NT2/D1 (cell line): ENCODE measurements at regions not wholly inside any gene's neighbourhood (a gene's known extent, or its start where the extent isn't known, plus 50 kb on each side); places are given as distances from the start of the nearest gene placed in this dataset.

ENCODE experiments used
- DNase-seq: peaks from one replicate; pipeline ENCODE4 v3.0.0-alpha.2; 2011; ENCODE audit warnings: low read depth, low spot score
- H3K27me3 ChIP-seq: 2 replicates; pipeline ENCODE4 v1.6.0; 2011; ENCODE audit warnings: mild to moderate bottlenecking; ENCODE audit not compliant: insufficient read length, insufficient read depth
- H3K36me3 ChIP-seq: 2 replicates; pipeline ENCODE4 v1.6.1; 2011; ENCODE audit warnings: mild to moderate bottlenecking, low read length, mixed read lengths; ENCODE audit not compliant: insufficient read depth, insufficient read length
- H3K4me1 ChIP-seq: 2 replicates; pipeline ENCODE4 v1.5.1; 2011; ENCODE audit not compliant: insufficient read depth, insufficient read length
- H3K4me3 ChIP-seq: 2 replicates; pipeline ENCODE4 v1.5.1; 2011; ENCODE audit warnings: low read depth; ENCODE audit not compliant: insufficient read length
- H3K9ac ChIP-seq: 2 replicates; pipeline ENCODE4 v1.6.0; 2011; ENCODE audit warnings: low read depth; ENCODE audit not compliant: insufficient read length
- H3K9me3 ChIP-seq: 2 replicates; pipeline ENCODE4 v1.5.1; 2011; ENCODE audit warnings: mild to moderate bottlenecking, low read length; ENCODE audit not compliant: insufficient read depth
- SUZ12 ChIP-seq: IDR thresholded peaks from 2 replicates; pipeline ENCODE4 v1.6.1; 2011; ENCODE audit not compliant: insufficient read length, insufficient read depth; ENCODE audit errors: extremely low read depth
- YY1 ChIP-seq: IDR thresholded peaks from 2 replicates; pipeline ENCODE4 v1.6.1; 2011; ENCODE audit not compliant: insufficient read length, insufficient read depth
- ZNF274 ChIP-seq: IDR thresholded peaks from 2 replicates; pipeline ENCODE4 v1.6.1; 2011; ENCODE audit warnings: mild to moderate bottlenecking, low read depth, low read length

- Histone ChIP-seq H3K9me3 (no peaks in the 10 kb centered on the region), H3K36me3 (no peaks in the 10 kb centered on the region), H3K27me3 (no peaks in the 10 kb centered on the region), H3K9ac (no peak overlapping the region), H3K4me1 (no peaks in the 10 kb centered on the region), H3K4me3 (no peak overlapping the region)
- DNase-seq = no peak
- TF ChIP-seq YY1 = no peak
- no peak for TF ChIP-seq SUZ12
- no peak for TF ChIP-seq ZNF274
These were observed 213.3 kb upstream of the TGFBR2 start for GRCh38 chr3:30393079-30393478.

GRCh38 chr3:30397030-30397429, 209.4 kb upstream of the TGFBR2 start:
- Histone ChIP-seq H3K9ac (no peak overlapping the region), H3K36me3 (no peaks in the 10 kb centered on the region), H3K27me3 (no peaks in the 10 kb centered on the region), H3K9me3 (no peaks in the 10 kb centered on the region), H3K4me3 (no peak overlapping the region), H3K4me1 (no peaks in the 10 kb centered on the region)
- DNase-seq = no peak
- TF ChIP-seq ZNF274 = no peak
- TF ChIP-seq YY1 = no peak
- no peak for TF ChIP-seq SUZ12

GRCh38 chr3:30399394-30400181, 206.8 kb upstream of the TGFBR2 start:
- H3K9ac ChIP-seq = no peak overlapping the region
- H3K9me3 ChIP-seq = no peaks in the 10 kb centered on the region
- DNase-seq = no peak
- no peaks in the 10 kb centered on the region for H3K4me1 ChIP-seq
- no peak for TF ChIP-seq ZNF274
- no peak for TF ChIP-seq YY1
- no peak for TF ChIP-seq SUZ12
- no peaks in the 10 kb centered on the region for H3K36me3 ChIP-seq
- H3K4me3 ChIP-seq = no peak overlapping the region
- no peaks in the 10 kb centered on the region for H3K27me3 ChIP-seq

- Histone ChIP-seq H3K9me3 (no peaks in the 10 kb centered on the region), H3K4me1 (no peaks in the 10 kb centered on the region), H3K27me3 (no peaks in the 10 kb centered on the region), H3K9ac (no peak overlapping the region), H3K36me3 (no peaks in the 10 kb centered on the region), H3K4me3 (no peak overlapping the region)
- TF ChIP-seq SUZ12 (no peak), ZNF274 (no peak), YY1 (no peak)
- no peak for DNase-seq
These were observed 205.5 kb upstream of the TGFBR2 start for GRCh38 chr3:30400926-30401325.

- TF ChIP-seq YY1 = no peak
- TF ChIP-seq SUZ12 = no peak
- TF ChIP-seq ZNF274 = no peak
- no peaks in the 10 kb centered on the region for H3K27me3 ChIP-seq
- no peaks in the 10 kb centered on the region for H3K4me1 ChIP-seq
- no peak overlapping the region for H3K4me3 ChIP-seq
- no peaks in the 10 kb centered on the region for H3K9me3 ChIP-seq
- H3K36me3 ChIP-seq = no peaks in the 10 kb centered on the region
- DNase-seq = no peak
- no peak overlapping the region for H3K9ac ChIP-seq
These were observed 204.4 kb upstream of the TGFBR2 start for GRCh38 chr3:30401971-30402370.

- Histone ChIP-seq H3K9ac (no peak overlapping the region), H3K4me1 (no peaks in the 10 kb centered on the region), H3K4me3 (no peak overlapping the region), H3K36me3 (no peaks in the 10 kb centered on the region), H3K9me3 (no peaks in the 10 kb centered on the region), H3K27me3 (no peaks in the 10 kb centered on the region)
- no peak for DNase-seq
- TF ChIP-seq SUZ12 (no peak), YY1 (no peak), ZNF274 (no peak)
These were observed 198.8 kb upstream of the TGFBR2 start for GRCh38 chr3:30407651-30408050.

- no peak for TF ChIP-seq ZNF274
- TF ChIP-seq YY1 = no peak
- no peak for TF ChIP-seq SUZ12
- DNase-seq = no peak
- Histone ChIP-seq H3K9ac (no peak overlapping the region), H3K4me3 (no peak overlapping the region), H3K4me1 (no peaks in the 10 kb centered on the region), H3K27me3 (no peaks in the 10 kb centered on the region), H3K36me3 (no peaks in the 10 kb centered on the region), H3K9me3 (no peaks in the 10 kb centered on the region)
These were observed 198.3 kb upstream of the TGFBR2 start for GRCh38 chr3:30408105-30408557.
